ENCODE measurements at regions not wholly inside any gene's neighbourhood (a gene's known extent, or its start where the extent isn't known, plus 50 kb on each side); places are given as distances from the start of the nearest gene placed in this dataset.

GRCh38 chr4:45876235-45876890 is 247.5 kb downstream of the GABRG1 start:
- TF ChIP-seq POLR2A (IDR thresholded peaks at IDR 0.05) (no peak), CTCF (IDR thresholded peaks at IDR 0.05) (no peak)
